Natural killer cell (primary cell): ENCODE measurements at regions not wholly inside any gene's neighbourhood (a gene's known extent, or its start where the extent isn't known, plus 50 kb on each side); places are given as distances from the start of the nearest gene placed in this dataset.

Source experiments
- ATAC-seq, 3 donors: fragments of 150-1000 bp in 2 of 3; fragments of 200-7000 bp in 1 of 3; cut with Tn5 transposase; 1 replicate in 1 of 3; 2 replicates in 2 of 3; pipeline ENCODE4 v1.10.0; 2021; ENCODE audit warnings: mild to moderate bottlenecking in 2 of 3, moderate library complexity in 2 of 3
- DNase-seq, 2 donors: peaks; one replicate each; pipeline versions ENCODE4 v3.0.0 to v3.0.0-alpha.2; 2013 to 2021; ENCODE audit warnings: mixed read lengths in 1 of 2
- H3K27ac ChIP-seq: one replicate; pipeline ENCODE4 v1.5.1; 2013; ENCODE audit warnings: mild to moderate bottlenecking, low read length
- H3K27me3 ChIP-seq: one replicate; pipeline ENCODE4 v1.6.1; 2013; ENCODE audit warnings: low read length; ENCODE audit not compliant: control insufficient read depth, insufficient read depth
- H3K36me3 ChIP-seq: one replicate; pipeline ENCODE4 v1.6.1; 2013; ENCODE audit warnings: low read length; ENCODE audit not compliant: control insufficient read depth, insufficient read depth
- H3K4me1 ChIP-seq: one replicate; pipeline ENCODE4 v1.6.1; 2013; ENCODE audit warnings: low read length; ENCODE audit not compliant: control insufficient read depth, insufficient read depth
- H3K4me3 ChIP-seq: one replicate; pipeline ENCODE4 v1.5.1; 2013; ENCODE audit warnings: low read length
- H3K9me3 ChIP-seq: one replicate; pipeline ENCODE4 v1.6.1; 2013; ENCODE audit warnings: low read length; ENCODE audit not compliant: control insufficient read depth, insufficient read depth
- H3K27ac Mint-ChIP-seq, 2 donors: one replicate each; pipeline ENCODE4 v1.8.0; 2022; ENCODE audit warnings: mild to moderate bottlenecking in 2 of 2, mixed read lengths in 2 of 2, moderate library complexity in 1 of 2
- H3K27me3 Mint-ChIP-seq, 2 donors: one replicate each; pipeline ENCODE4 v1.8.0; 2022; ENCODE audit warnings: low read depth in 2 of 2, mixed read lengths in 2 of 2
- H3K36me3 Mint-ChIP-seq: one replicate; pipeline ENCODE4 v1.8.0; 2022; ENCODE audit warnings: mixed read lengths
- H3K4me1 Mint-ChIP-seq, 2 donors: one replicate each; pipeline ENCODE4 v1.8.0; 2022; ENCODE audit warnings: mixed read lengths in 2 of 2
- H3K4me3 Mint-ChIP-seq: one replicate; pipeline ENCODE4 v1.8.0; 2022; ENCODE audit warnings: mild to moderate bottlenecking, moderate library complexity, mixed read lengths
- H3K9me3 Mint-ChIP-seq, 2 donors: one replicate each; pipeline ENCODE4 v1.8.0; 2022; ENCODE audit warnings: mixed read lengths in 2 of 2
- CTCF ChIP-seq: fragments of 200-600 bp; IDR thresholded peaks from one replicate; pipeline ENCODE4 v1.8.0; 2022; ENCODE audit warnings: antibody characterized with exemption
- WGBS: methylation state at CpG from one replicate; pipeline ENCODE4 v1.1.7; 2013; ENCODE audit warnings: missing lambda C conversion rate; ENCODE audit not compliant: insufficient coverage; 5-methylcytosine and 5-hydroxymethylcytosine counted together
- intact Hi-C: fragments of 100-400 bp; cut with micrococcal nuclease; formaldehyde crosslinking; loops from one replicate; pipeline ENCODE4 v1.14.2; 2022

- Mint-ChIP-seq H3K27ac (no peak overlapping the region), H3K27me3 (no peaks in the 10 kb centered on the region), H3K36me3 (no peaks in the 10 kb centered on the region), H3K4me1 (no peaks in the 10 kb centered on the region), H3K4me3 (no peak overlapping the region), H3K9me3 (no peaks in the 10 kb centered on the region)
- no peak for TF ChIP-seq CTCF
- H3K9me3 ChIP-seq, result no peaks in the 10 kb centered on the region
- no peaks in the 10 kb centered on the region for H3K27me3 ChIP-seq
- DNase-seq (no peak), ATAC-seq (no peak)
- no peaks in the 10 kb centered on the region for H3K4me1 ChIP-seq
- WGBS, result 49% methylated on average over 2 of the region's 3 CpGs
- H3K27ac ChIP-seq, result no peak overlapping the region
- no peaks in the 10 kb centered on the region for H3K36me3 ChIP-seq
- no peak overlapping the region for H3K4me3 ChIP-seq
- intact Hi-C loops, result no loop called here
Measured at GRCh38 chr6:119511024-119511423, 161.5 kb upstream of the MAN1A1 start.

- H3K36me3 Mint-ChIP-seq, result no peaks in the 10 kb centered on the region
- Histone ChIP-seq H3K36me3 (no peaks in the 10 kb centered on the region), H3K9me3 (no peaks in the 10 kb centered on the region), H3K4me3 (no peak overlapping the region), H3K27ac (no peak overlapping the region), H3K27me3 (no peaks in the 10 kb centered on the region), H3K4me1 (no peaks in the 10 kb centered on the region)
- TF ChIP-seq CTCF, result no peak
- no peak for DNase-seq
- no peaks in the 10 kb centered on the region for H3K27me3 Mint-ChIP-seq
- no peak overlapping the region for H3K4me3 Mint-ChIP-seq
- no peaks in the 10 kb centered on the region for H3K9me3 Mint-ChIP-seq
- ATAC-seq, result no peak
- H3K27ac Mint-ChIP-seq, result no peak overlapping the region
- WGBS, result 92% methylated on average over 1 of the region's 2 CpGs
- intact Hi-C loops, result no loop called here
- H3K4me1 Mint-ChIP-seq, result no peaks in the 10 kb centered on the region
Measured at GRCh38 chr6:119510246-119510645, 160.7 kb upstream of the MAN1A1 start.

- Histone ChIP-seq H3K36me3 (no peaks in the 10 kb centered on the region), H3K27ac (no peak overlapping the region), H3K4me3 (no peak overlapping the region), H3K27me3 (no peaks in the 10 kb centered on the region), H3K9me3 (no peaks in the 10 kb centered on the region), H3K4me1 (no peaks in the 10 kb centered on the region)
- peaks cover 0 to 5% of the 10 kb centered on the region in 2 donors for H3K4me1 Mint-ChIP-seq
- TF ChIP-seq CTCF, result no peak
- ATAC-seq (no peak), DNase-seq (no peak)
- H3K27ac Mint-ChIP-seq, result no peak overlapping the region
- intact Hi-C loops, result no loop called here
- H3K36me3 Mint-ChIP-seq, result no peaks in the 10 kb centered on the region
- no peaks in the 10 kb centered on the region for H3K27me3 Mint-ChIP-seq
- no peaks in the 10 kb centered on the region for H3K9me3 Mint-ChIP-seq
- H3K4me3 Mint-ChIP-seq, result no peak overlapping the region
Measured at GRCh38 chr6:119506631-119507174, 157.1 kb upstream of the MAN1A1 start.

- H3K36me3 Mint-ChIP-seq, result no peaks in the 10 kb centered on the region
- H3K27me3 ChIP-seq, result no peaks in the 10 kb centered on the region
- no peak overlapping the region for H3K4me3 Mint-ChIP-seq
- peaks cover 0 to 5% of the 10 kb centered on the region in 2 donors for H3K4me1 Mint-ChIP-seq
- DNase-seq (no peak), ATAC-seq (no peak)
- no peaks in the 10 kb centered on the region for H3K9me3 ChIP-seq
- intact Hi-C loops, result no loop called here
- no peak for TF ChIP-seq CTCF
- no peaks in the 10 kb centered on the region for H3K9me3 Mint-ChIP-seq
- H3K4me1 ChIP-seq, result no peaks in the 10 kb centered on the region
- H3K27ac Mint-ChIP-seq, result no peak overlapping the region
- H3K4me3 ChIP-seq, result no peak overlapping the region
- no peak overlapping the region for H3K27ac ChIP-seq
- peaks cover 0 to 5% of the 10 kb centered on the region in 2 donors for H3K27me3 Mint-ChIP-seq
- no peaks in the 10 kb centered on the region for H3K36me3 ChIP-seq
- 71% methylated on average over 4 of the region's 4 CpGs for WGBS
Measured at GRCh38 chr6:119501798-119502483, 152.4 kb upstream of the MAN1A1 start.
